ENCODE measurements at regions not wholly inside any gene's neighbourhood (a gene's known extent, or its start where the extent isn't known, plus 50 kb on each side); places are given as distances from the start of the nearest gene placed in this dataset.

- H3K4me2 ChIP-seq, result no peak overlapping the region
- ChIA-PET POLR2A (no interaction called here), CTCF (no interaction called here)
- no peaks in the 10 kb centered on the region for H3K9me3 ChIP-seq
- no peak for DNase-seq (ENCODE audit: low read depth in 1 of 2, low spot score in 1 of 2)
- no peak overlapping the region for H3K4me3 ChIP-seq
- FAIRE-seq, result no peak
- no peak for TF ChIP-seq CEBPB (IDR thresholded peaks at IDR 0.05)
- no peak for TF ChIP-seq SMC3 (IDR thresholded peaks at IDR 0.05)
- 0% methylated on average over 3 of the region's 3 CpGs for WGBS (ENCODE audit: missing lambda C conversion rate)
- no peak for ATAC-seq
- H3K27ac ChIP-seq, result no peak overlapping the region
- no peaks in the 10 kb centered on the region for H3K4me1 ChIP-seq
These were observed 290.2 kb upstream of the LRATD1 start for GRCh38 chr2:14342313-14342712.

- no peak for DNase-seq (ENCODE audit: low read depth in 1 of 2, low spot score in 1 of 2)
- H3K4me1 ChIP-seq, result no peaks in the 10 kb centered on the region
- 38% methylated on average over 5 of the region's 5 CpGs for WGBS (ENCODE audit: missing lambda C conversion rate)
- no peak overlapping the region for H3K27ac ChIP-seq
- no peak overlapping the region for H3K4me3 ChIP-seq
- no peaks in the 10 kb centered on the region for H3K9me3 ChIP-seq
- ChIA-PET POLR2A (no interaction called here), CTCF (no interaction called here)
- no peak for FAIRE-seq
- TF ChIP-seq HMGXB4 (CRISPR knock-in tag; IDR thresholded peaks at IDR 0.05; ENCODE audit: borderline replicate concordance) (no peak), E2F6 (IDR thresholded peaks at IDR 0.05; ENCODE audit: borderline replicate concordance, low read depth) (no peak), EHMT2 (IDR thresholded peaks at IDR 0.05; ENCODE audit: low read depth) (no peak), MYC (IDR thresholded peaks at IDR 0.05; ENCODE audit: borderline replicate concordance, low read length) (no peak), HOXB13 (CRISPR knock-in tag; IDR thresholded peaks at IDR 0.05; ENCODE audit: low read depth) (no peak), BHLHE40 (IDR thresholded peaks at IDR 0.05; ENCODE audit: low read depth, low read length) (no peak), MAZ (IDR thresholded peaks at IDR 0.05; ENCODE audit: borderline replicate concordance, low read depth, low read length) (no peak), KDM5A (IDR thresholded peaks at IDR 0.05) (no peak), FOSL2 (IDR thresholded peaks at IDR 0.05) (no peak), FOSL2 (CRISPR knock-in tag; IDR thresholded peaks at IDR 0.05) (no peak), CHD2 (IDR thresholded peaks at IDR 0.05; ENCODE audit: low read length, partially characterized antibody) (no peak), ELK1 (IDR thresholded peaks at IDR 0.05; ENCODE audit: low read depth, low read length) (no peak)
- H3K4me2 ChIP-seq, result no peak overlapping the region
- no peak for ATAC-seq
These were observed 288.2 kb upstream of the LRATD1 start for GRCh38 chr2:14344355-14344754.

GRCh38 chr2:14348247-14348646 lies 284.3 kb upstream of the LRATD1 start:
- no peak for DNase-seq (ENCODE audit: low read depth in 1 of 2, low spot score in 1 of 2)
- Histone ChIP-seq H3K9me3 (peaks cover 3% of the 10 kb centered on the region; the same call in 1 of the 3 replicates), H3K4me2 (no peak overlapping the region), H3K27ac (no peak overlapping the region), H3K4me3 (no peak overlapping the region), H3K4me1 (no peaks in the 10 kb centered on the region)
- TF ChIP-seq HOXB5 (CRISPR knock-in tag; IDR thresholded peaks at IDR 0.05) (no peak), HEYL (CRISPR knock-in tag; IDR thresholded peaks at IDR 0.05) (no peak), SMC3 (IDR thresholded peaks at IDR 0.05) (no peak), POLR2AphosphoS2 (conservative IDR thresholded peaks at IDR 0.05; ENCODE audit: low read length) (no peak), FOSB (CRISPR knock-in tag; IDR thresholded peaks at IDR 0.05) (no peak), CTCF (IDR thresholded peaks at IDR 0.05) (no peak), BCL3 (IDR thresholded peaks at IDR 0.05) (no peak), ZC3H11A (IDR thresholded peaks at IDR 0.05) (no peak), CBX2 (IDR thresholded peaks at IDR 0.05; ENCODE audit: borderline replicate concordance, low read depth) (no peak)
- ChIA-PET POLR2A (no interaction called here), CTCF (no interaction called here)
- ATAC-seq, result no peak
- 6% methylated on average over 8 of the region's 8 CpGs for WGBS (ENCODE audit: missing lambda C conversion rate)
- no peak for FAIRE-seq

All from A549 (cell line).